ENCODE measurements at regions not wholly inside any gene's neighbourhood (a gene's known extent, or its start where the extent isn't known, plus 50 kb on each side); places are given as distances from the start of the nearest gene placed in this dataset.

DNA sequence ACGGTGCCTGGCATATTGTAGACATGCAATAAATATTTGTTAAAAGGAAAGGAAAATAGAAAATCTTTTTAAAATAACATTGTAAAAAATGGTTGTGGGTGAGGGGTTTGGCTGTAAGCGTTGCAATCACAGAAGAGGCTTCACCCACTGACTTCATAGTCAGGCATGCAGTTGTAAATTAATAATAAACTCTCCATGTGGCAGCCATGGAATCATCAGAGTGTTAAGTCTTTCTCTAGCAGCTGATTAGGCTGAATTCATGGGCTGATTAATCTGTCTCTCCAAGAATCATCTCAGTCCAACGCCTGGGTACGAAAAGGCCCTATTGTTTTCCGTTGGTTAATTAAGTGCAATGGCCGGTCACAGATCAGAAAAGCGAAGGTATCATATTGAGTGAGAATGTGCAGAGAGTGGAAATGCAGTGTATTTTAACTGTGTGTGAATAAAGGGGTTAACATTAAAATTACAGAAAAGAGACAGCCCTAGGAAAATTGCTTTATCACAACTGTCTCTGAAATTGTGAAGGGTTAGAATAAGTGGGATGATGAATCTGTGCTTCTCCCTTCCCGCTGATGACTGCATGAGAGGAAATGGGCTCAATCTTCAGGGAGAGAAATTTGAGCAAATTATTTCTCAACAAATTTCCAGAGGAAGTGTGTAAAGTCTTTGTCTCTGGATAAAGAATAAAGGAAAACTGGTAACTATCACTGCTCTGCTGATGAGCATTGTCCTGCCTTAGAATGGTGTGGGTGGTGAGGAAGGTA is 269.0 kb downstream of the FAM76B start:
- Histone ChIP-seq H3K27ac (ENCODE audit: low read depth in 2 of 2, low read length in 1 of 2) (no peak overlapping the region), H3K9ac (no peak overlapping the region), H3K4me2 (no peak overlapping the region), H3K9me3 (no peaks in the 10 kb centered on the region), H3K4me1 (ENCODE audit: control insufficient read depth in 1 of 2, insufficient read depth in 2 of 2, low read depth in 1 of 2, low read length in 1 of 2) (peaks cover 0 to 6% of the 10 kb centered on the region in 2 experiments; a peak in 2 of 4 replicates), H3F3A (replicated peaks; ENCODE audit: insufficient read depth) (no peaks in the 10 kb centered on the region), H2AFZ (ENCODE audit: low read depth) (no peak overlapping the region), H3K9me2 (no peaks in the 10 kb centered on the region), H4K20me1 (ENCODE audit: insufficient read depth) (no peaks in the 10 kb centered on the region), H3K4me3 (ENCODE audit: low read depth in 2 of 2, low read length in 1 of 2) (no peak overlapping the region), H3K36me3 (replicated peaks in 1 of 2; ENCODE audit: control insufficient read depth in 1 of 2, insufficient read depth in 2 of 2, low read length in 1 of 2) (no peaks in the 10 kb centered on the region), H3K27me3 (ENCODE audit: insufficient read depth) (no peaks in the 10 kb centered on the region; the same call in 1 of the 2 replicates), H3K79me2 (ENCODE audit: insufficient read depth) (no peaks in the 10 kb centered on the region)
- ChIA-PET CTCF (no interaction called here), POLR2A (no interaction called here)
- TF ChIP-seq EZH2phosphoT487 (IDR thresholded peaks at IDR 0.05; ENCODE audit: borderline replicate concordance, low read depth), result no peak
- TF ChIP-seq, protein P1, sequence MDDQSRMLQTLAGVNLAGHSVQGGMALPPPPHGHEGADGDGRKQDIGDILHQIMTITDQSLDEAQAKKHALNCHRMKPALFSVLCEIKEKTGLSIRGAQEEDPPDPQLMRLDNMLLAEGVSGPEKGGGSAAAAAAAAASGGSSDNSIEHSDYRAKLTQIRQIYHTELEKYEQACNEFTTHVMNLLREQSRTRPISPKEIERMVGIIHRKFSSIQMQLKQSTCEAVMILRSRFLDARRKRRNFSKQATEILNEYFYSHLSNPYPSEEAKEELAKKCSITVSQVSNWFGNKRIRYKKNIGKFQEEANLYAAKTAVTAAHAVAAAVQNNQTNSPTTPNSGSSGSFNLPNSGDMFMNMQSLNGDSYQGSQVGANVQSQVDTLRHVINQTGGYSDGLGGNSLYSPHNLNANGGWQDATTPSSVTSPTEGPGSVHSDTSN (IDR thresholded peaks at IDR 0.05), result no peak
- no peak for TF ChIP-seq SMC3 (IDR thresholded peaks at IDR 0.05; ENCODE audit: low read depth, low read length)
- TF ChIP-seq FOXM1 (IDR thresholded peaks at IDR 0.05; ENCODE audit: low read depth), result no peak
- no peak for TF ChIP-seq NRF1 (IDR thresholded peaks at IDR 0.05; ENCODE audit: low read depth, low read length)
- TF ChIP-seq, protein P2, sequence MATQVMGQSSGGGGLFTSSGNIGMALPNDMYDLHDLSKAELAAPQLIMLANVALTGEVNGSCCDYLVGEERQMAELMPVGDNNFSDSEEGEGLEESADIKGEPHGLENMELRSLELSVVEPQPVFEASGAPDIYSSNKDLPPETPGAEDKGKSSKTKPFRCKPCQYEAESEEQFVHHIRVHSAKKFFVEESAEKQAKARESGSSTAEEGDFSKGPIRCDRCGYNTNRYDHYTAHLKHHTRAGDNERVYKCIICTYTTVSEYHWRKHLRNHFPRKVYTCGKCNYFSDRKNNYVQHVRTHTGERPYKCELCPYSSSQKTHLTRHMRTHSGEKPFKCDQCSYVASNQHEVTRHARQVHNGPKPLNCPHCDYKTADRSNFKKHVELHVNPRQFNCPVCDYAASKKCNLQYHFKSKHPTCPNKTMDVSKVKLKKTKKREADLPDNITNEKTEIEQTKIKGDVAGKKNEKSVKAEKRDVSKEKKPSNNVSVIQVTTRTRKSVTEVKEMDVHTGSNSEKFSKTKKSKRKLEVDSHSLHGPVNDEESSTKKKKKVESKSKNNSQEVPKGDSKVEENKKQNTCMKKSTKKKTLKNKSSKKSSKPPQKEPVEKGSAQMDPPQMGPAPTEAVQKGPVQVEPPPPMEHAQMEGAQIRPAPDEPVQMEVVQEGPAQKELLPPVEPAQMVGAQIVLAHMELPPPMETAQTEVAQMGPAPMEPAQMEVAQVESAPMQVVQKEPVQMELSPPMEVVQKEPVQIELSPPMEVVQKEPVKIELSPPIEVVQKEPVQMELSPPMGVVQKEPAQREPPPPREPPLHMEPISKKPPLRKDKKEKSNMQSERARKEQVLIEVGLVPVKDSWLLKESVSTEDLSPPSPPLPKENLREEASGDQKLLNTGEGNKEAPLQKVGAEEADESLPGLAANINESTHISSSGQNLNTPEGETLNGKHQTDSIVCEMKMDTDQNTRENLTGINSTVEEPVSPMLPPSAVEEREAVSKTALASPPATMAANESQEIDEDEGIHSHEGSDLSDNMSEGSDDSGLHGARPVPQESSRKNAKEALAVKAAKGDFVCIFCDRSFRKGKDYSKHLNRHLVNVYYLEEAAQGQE (IDR thresholded peaks at IDR 0.05; ENCODE audit: low read depth, low read length), result no peak
- no peak for TF ChIP-seq CHD2 (IDR thresholded peaks at IDR 0.05; ENCODE audit: low read length, partially characterized antibody)
- TF ChIP-seq, protein P3, sequence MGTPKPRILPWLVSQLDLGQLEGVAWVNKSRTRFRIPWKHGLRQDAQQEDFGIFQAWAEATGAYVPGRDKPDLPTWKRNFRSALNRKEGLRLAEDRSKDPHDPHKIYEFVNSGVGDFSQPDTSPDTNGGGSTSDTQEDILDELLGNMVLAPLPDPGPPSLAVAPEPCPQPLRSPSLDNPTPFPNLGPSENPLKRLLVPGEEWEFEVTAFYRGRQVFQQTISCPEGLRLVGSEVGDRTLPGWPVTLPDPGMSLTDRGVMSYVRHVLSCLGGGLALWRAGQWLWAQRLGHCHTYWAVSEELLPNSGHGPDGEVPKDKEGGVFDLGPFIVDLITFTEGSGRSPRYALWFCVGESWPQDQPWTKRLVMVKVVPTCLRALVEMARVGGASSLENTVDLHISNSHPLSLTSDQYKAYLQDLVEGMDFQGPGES (IDR thresholded peaks at IDR 0.05; ENCODE audit: low read depth, low read length), result no peak
- no peak for TF ChIP-seq RAD21 (IDR thresholded peaks at IDR 0.05; ENCODE audit: low read length)
- WGBS (ENCODE audit: low lambda C conversion rate), result 64% methylated on average over 8 of the region's 8 CpGs
- DNase-seq, result no peak

DNA sequence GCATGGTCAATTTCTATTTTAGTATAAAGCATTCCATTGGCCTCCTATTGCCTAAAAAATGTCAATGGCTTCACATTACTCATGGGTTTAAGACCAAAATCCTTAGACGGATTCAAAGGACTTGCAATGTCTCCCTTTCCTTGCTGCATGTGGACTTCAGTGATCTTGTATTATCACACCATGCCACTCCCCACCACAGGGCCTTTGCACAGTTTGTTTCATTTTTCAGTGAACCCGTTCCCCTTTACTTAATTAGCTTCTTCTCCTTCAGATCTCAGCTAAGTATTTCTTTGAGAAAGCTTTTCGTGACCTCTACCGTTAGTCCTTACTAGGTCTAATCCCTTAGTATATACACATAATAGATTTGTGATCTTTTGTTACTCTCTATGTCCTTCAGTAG is 269.7 kb downstream of the FAM76B start:
- no peaks in the 10 kb centered on the region for H4K20me1 ChIP-seq (ENCODE audit: insufficient read depth)
- no peak overlapping the region for H3K4me3 ChIP-seq (ENCODE audit: low read depth in 2 of 2, low read length in 1 of 2)
- no peak overlapping the region for H3K27ac ChIP-seq (ENCODE audit: low read depth in 2 of 2, low read length in 1 of 2)
- H3K9me3 ChIP-seq, result no peaks in the 10 kb centered on the region
- CTCF ChIA-PET, result no interaction called here
- no peak overlapping the region for H3K4me2 ChIP-seq
- H3K9ac ChIP-seq, result no peak overlapping the region
- H3K79me2 ChIP-seq (ENCODE audit: insufficient read depth), result no peaks in the 10 kb centered on the region
- H3K36me3 ChIP-seq (replicated peaks in 1 of 2; ENCODE audit: control insufficient read depth in 1 of 2, insufficient read depth in 2 of 2, low read length in 1 of 2), result no peaks in the 10 kb centered on the region
- no peak for DNase-seq
- no peak overlapping the region for H2AFZ ChIP-seq (ENCODE audit: low read depth)
- H3K9me2 ChIP-seq, result no peaks in the 10 kb centered on the region
- POLR2A ChIA-PET, result no interaction called here
- H3F3A ChIP-seq (replicated peaks; ENCODE audit: insufficient read depth), result no peaks in the 10 kb centered on the region
- 56% methylated on average over 4 of the region's 4 CpGs for WGBS (ENCODE audit: low lambda C conversion rate)
- H3K27me3 ChIP-seq (ENCODE audit: insufficient read depth), result no peaks in the 10 kb centered on the region; the same call in 1 of the 2 replicates
- peaks cover 0 to 4% of the 10 kb centered on the region in 2 experiments; a peak in 2 of 4 replicates for H3K4me1 ChIP-seq (ENCODE audit: control insufficient read depth in 1 of 2, insufficient read depth in 2 of 2, low read depth in 1 of 2, low read length in 1 of 2)
- no peak for TF ChIP-seq YY1 (IDR thresholded peaks at IDR 0.05; ENCODE audit: low read depth)
- TF ChIP-seq, protein P4, sequence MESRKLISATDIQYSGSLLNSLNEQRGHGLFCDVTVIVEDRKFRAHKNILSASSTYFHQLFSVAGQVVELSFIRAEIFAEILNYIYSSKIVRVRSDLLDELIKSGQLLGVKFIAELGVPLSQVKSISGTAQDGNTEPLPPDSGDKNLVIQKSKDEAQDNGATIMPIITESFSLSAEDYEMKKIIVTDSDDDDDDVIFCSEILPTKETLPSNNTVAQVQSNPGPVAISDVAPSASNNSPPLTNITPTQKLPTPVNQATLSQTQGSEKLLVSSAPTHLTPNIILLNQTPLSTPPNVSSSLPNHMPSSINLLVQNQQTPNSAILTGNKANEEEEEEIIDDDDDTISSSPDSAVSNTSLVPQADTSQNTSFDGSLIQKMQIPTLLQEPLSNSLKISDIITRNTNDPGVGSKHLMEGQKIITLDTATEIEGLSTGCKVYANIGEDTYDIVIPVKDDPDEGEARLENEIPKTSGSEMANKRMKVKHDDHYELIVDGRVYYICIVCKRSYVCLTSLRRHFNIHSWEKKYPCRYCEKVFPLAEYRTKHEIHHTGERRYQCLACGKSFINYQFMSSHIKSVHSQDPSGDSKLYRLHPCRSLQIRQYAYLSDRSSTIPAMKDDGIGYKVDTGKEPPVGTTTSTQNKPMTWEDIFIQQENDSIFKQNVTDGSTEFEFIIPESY (IDR thresholded peaks at IDR 0.05; ENCODE audit: borderline replicate concordance, low read depth), result no peak
- no peak for TF ChIP-seq JUND (IDR thresholded peaks at IDR 0.05)
- no peak for TF ChIP-seq SMC3 (IDR thresholded peaks at IDR 0.05; ENCODE audit: low read depth, low read length)
- no peak for TF ChIP-seq RCOR1 (IDR thresholded peaks at IDR 0.05; ENCODE audit: low read length)
- TF ChIP-seq, protein P5, sequence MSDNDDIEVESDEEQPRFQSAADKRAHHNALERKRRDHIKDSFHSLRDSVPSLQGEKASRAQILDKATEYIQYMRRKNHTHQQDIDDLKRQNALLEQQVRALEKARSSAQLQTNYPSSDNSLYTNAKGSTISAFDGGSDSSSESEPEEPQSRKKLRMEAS (IDR thresholded peaks at IDR 0.05; ENCODE audit: low read depth), result no peak
- TF ChIP-seq MXI1 (IDR thresholded peaks at IDR 0.05; ENCODE audit: low read depth, low read length), result no peak
- TF ChIP-seq RXRA (IDR thresholded peaks at IDR 0.05; ENCODE audit: borderline replicate concordance, low read depth), result no peak
- TF ChIP-seq NRF1 (IDR thresholded peaks at IDR 0.05; ENCODE audit: low read depth, low read length), result no peak
- TF ChIP-seq TAF1 (IDR thresholded peaks at IDR 0.05; ENCODE audit: borderline replicate concordance, low read depth, low read length), result no peak
- no peak for TF ChIP-seq ELF1 (IDR thresholded peaks at IDR 0.05)
- TF ChIP-seq SIN3A (IDR thresholded peaks at IDR 0.05; ENCODE audit: borderline replicate concordance, low read depth, low read length), result no peak
